Mesenchymal stem cell (in vitro differentiated cells and primary cell): ENCODE measurements at regions not wholly inside any gene's neighbourhood (a gene's known extent, or its start where the extent isn't known, plus 50 kb on each side); places are given as distances from the start of the nearest gene placed in this dataset.
A peak's percentile ranks its signal among the peaks of the same experiment; 100 is the strongest.

ENCODE experiments used
- DNase-seq: peaks from one replicate; pipeline ENCODE4 v3.0.0-alpha.2; 2013
- H2AFZ ChIP-seq: one replicate; pipeline ENCODE4 v1.6.1; 2013; ENCODE audit warnings: low read depth, mild to moderate bottlenecking, control low read depth, inconsistent platforms, low read length, moderate library complexity
- H2AK5ac ChIP-seq: 2 replicates; pipeline ENCODE4 v1.6.1; 2013; ENCODE audit warnings: low read length, moderate library complexity, mild to moderate bottlenecking, inconsistent platforms; ENCODE audit not compliant: severe bottlenecking
- H2BK120ac ChIP-seq: one replicate; pipeline ENCODE4 v1.6.1; 2013; ENCODE audit warnings: low read depth, mild to moderate bottlenecking, inconsistent platforms, low read length, moderate library complexity
- H2BK12ac ChIP-seq, 2 experiments: one replicate each; pipeline ENCODE4 v1.6.1; 2013; ENCODE audit warnings: inconsistent platforms in 2 of 2, low read length in 2 of 2, mild to moderate bottlenecking in 2 of 2, moderate library complexity in 2 of 2, control low read depth in 1 of 2
- H2BK15ac ChIP-seq: one replicate; pipeline ENCODE4 v1.6.1; 2013; ENCODE audit warnings: mild to moderate bottlenecking, low read depth, inconsistent platforms; ENCODE audit not compliant: poor library complexity, severe bottlenecking
- H2BK5ac ChIP-seq: 2 replicates; pipeline ENCODE4 v1.6.1; 2013; ENCODE audit warnings: low read depth, mild to moderate bottlenecking, low read length, control low read depth, inconsistent platforms; ENCODE audit not compliant: poor library complexity, severe bottlenecking
- H3K14ac ChIP-seq, 2 experiments: one replicate each; pipeline ENCODE4 v1.6.1; 2013; ENCODE audit warnings: inconsistent platforms in 2 of 2, low read length in 2 of 2, control low read depth in 1 of 2, mild to moderate bottlenecking in 1 of 2, moderate library complexity in 1 of 2
- H3K18ac ChIP-seq, 2 experiments: one replicate each; pipeline ENCODE4 v1.6.1; 2013; ENCODE audit warnings: inconsistent platforms in 2 of 2, low read length in 2 of 2, control low read depth in 1 of 2, low read depth in 1 of 2, mild to moderate bottlenecking in 1 of 2
- H3K23ac ChIP-seq, 2 experiments: one replicate each; pipeline ENCODE4 v1.6.1; 2013; ENCODE audit warnings: inconsistent platforms in 2 of 2, low read length in 2 of 2, mild to moderate bottlenecking in 2 of 2, moderate library complexity in 2 of 2, control low read depth in 1 of 2
- H3K27ac ChIP-seq: 2 replicates; pipeline ENCODE4 v1.5.1; 2013; ENCODE audit warnings: mild to moderate bottlenecking, moderate library complexity, low read length, control low read depth, inconsistent platforms; ENCODE audit not compliant: poor library complexity, severe bottlenecking
- H3K27me3 ChIP-seq, 2 experiments: 2 replicates each; pipeline versions ENCODE4 v1.6.1 to v1.7.0; 2013; ENCODE audit warnings: low read length in 2 of 2, mild to moderate bottlenecking in 2 of 2, moderate library complexity in 2 of 2, control low read depth in 1 of 2, inconsistent platforms in 1 of 2; ENCODE audit not compliant: control insufficient read depth in 1 of 2, insufficient read depth in 1 of 2
- H3K36me3 ChIP-seq, 2 experiments: 2 replicates each; pipeline versions ENCODE4 v1.6.1 to v1.7.0; 2013; ENCODE audit warnings: low read length in 2 of 2, control low read depth in 1 of 2, inconsistent platforms in 1 of 2, low read depth in 1 of 2, mild to moderate bottlenecking in 1 of 2; ENCODE audit not compliant: insufficient read depth in 2 of 2, control insufficient read depth in 1 of 2
- H3K4ac ChIP-seq, 2 experiments: one replicate each; pipeline ENCODE4 v1.6.1; 2013; ENCODE audit warnings: inconsistent platforms in 2 of 2, low read length in 2 of 2, mild to moderate bottlenecking in 2 of 2, moderate library complexity in 2 of 2, control low read depth in 1 of 2, low read depth in 1 of 2
- H3K4me1 ChIP-seq: 2 replicates; pipeline ENCODE4 v1.6.1; 2013; ENCODE audit warnings: low read depth, low read length, control low read depth; ENCODE audit not compliant: control insufficient read depth, insufficient read depth
- H3K4me2 ChIP-seq: 2 replicates; pipeline ENCODE4 v1.6.1; 2013; ENCODE audit warnings: low read length, mild to moderate bottlenecking, inconsistent platforms; ENCODE audit not compliant: poor library complexity, severe bottlenecking
- H3K4me3 ChIP-seq, 2 experiments: 2 replicates each; pipeline versions ENCODE4 v1.5.1 to v1.7.0; 2013; ENCODE audit warnings: low read length in 2 of 2, mild to moderate bottlenecking in 2 of 2, control low read depth in 1 of 2, low read depth in 1 of 2; ENCODE audit not compliant: insufficient read depth in 1 of 2
- H3K79me1 ChIP-seq: replicated peaks from 2 replicates; pipeline ENCODE4 v1.6.1; 2013; ENCODE audit warnings: mild to moderate bottlenecking, control low read depth, low read length, inconsistent platforms; ENCODE audit not compliant: poor library complexity, severe bottlenecking
- H3K9ac ChIP-seq: 2 replicates; pipeline ENCODE4 v1.7.0; 2013; ENCODE audit warnings: mild to moderate bottlenecking, low read length, moderate library complexity
- H3K9me3 ChIP-seq: 2 replicates; pipeline ENCODE4 v1.7.0; 2013; ENCODE audit warnings: mild to moderate bottlenecking, low read length; ENCODE audit not compliant: control insufficient read depth
- H4K8ac ChIP-seq: one replicate; pipeline ENCODE4 v1.6.1; 2013; ENCODE audit warnings: inconsistent platforms, mild to moderate bottlenecking, low read length, moderate library complexity
- H4K91ac ChIP-seq: one replicate; pipeline ENCODE4 v1.6.1; 2013; ENCODE audit warnings: mild to moderate bottlenecking, low read length, inconsistent platforms
- WGBS: methylation state at CpG from one replicate; pipeline ENCODE4 v1.1.7; 2013; ENCODE audit warnings: mixed read lengths; 5-methylcytosine and 5-hydroxymethylcytosine counted together

DNA sequence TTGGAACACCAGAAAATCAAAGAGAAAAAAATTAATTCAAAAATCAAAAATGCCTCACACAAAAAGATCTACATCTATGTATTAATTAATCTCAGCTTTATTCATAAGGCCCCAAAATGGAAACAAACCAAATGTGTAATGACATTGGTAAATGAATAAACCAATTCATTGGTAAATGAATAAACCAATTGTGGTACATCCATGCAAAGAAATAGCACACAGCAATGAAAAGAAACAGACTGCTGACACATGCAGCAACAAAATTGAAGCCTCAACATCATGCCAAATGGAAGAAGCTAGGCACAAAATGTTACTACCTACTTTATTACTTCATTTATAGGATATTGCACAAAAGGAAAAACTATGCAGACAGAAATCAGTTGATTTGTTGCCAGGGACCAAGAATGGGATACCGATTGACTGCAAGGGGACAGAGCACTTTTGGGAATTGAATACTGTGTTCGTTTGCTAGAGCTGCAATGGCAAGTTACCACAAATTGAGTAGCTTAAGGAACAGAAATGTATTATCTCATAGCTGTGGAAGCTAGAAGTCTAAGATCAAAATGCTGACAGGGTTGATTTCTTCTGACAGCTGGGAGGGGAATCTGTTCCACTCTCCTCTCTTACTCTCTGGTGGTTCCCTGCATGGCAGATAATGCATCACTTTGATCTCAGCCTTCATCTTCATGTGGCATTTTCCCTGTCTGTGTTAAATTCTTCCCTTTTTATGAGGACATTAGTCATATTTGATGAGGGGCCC, 252.8 kb downstream of the RFC3 start:
- H2BK120ac ChIP-seq, result no peak overlapping the region
- no peak overlapping the region for H2BK15ac ChIP-seq
- no peaks in the 10 kb centered on the region for H3K36me3 ChIP-seq
- H3K9ac ChIP-seq, result no peak overlapping the region
- H4K91ac ChIP-seq, result no peak overlapping the region
- no peaks in the 10 kb centered on the region for H3K9me3 ChIP-seq
- no peak overlapping the region for H3K27ac ChIP-seq
- 91% methylated on average over 2 of the region's 2 CpGs for WGBS
- H3K27me3 ChIP-seq, result no peaks in the 10 kb centered on the region
- H3K4me3 ChIP-seq, result no peak overlapping the region
- H3K4me2 ChIP-seq, result no peak overlapping the region
- H2BK5ac ChIP-seq, result no peak overlapping the region
- no peaks in the 10 kb centered on the region for H3K4me1 ChIP-seq
- no peak overlapping the region for H3K14ac ChIP-seq
- H3K79me1 ChIP-seq, result no peaks in the 10 kb centered on the region
- H2AK5ac ChIP-seq, result no peak overlapping the region
- no peak overlapping the region for H3K23ac ChIP-seq
- no peak overlapping the region for H3K4ac ChIP-seq
- H3K18ac ChIP-seq, result no peak overlapping the region
- no peak overlapping the region for H4K8ac ChIP-seq
- no peak for DNase-seq
- no peak overlapping the region for H2AFZ ChIP-seq
- H2BK12ac ChIP-seq, result no peak overlapping the region

DNA sequence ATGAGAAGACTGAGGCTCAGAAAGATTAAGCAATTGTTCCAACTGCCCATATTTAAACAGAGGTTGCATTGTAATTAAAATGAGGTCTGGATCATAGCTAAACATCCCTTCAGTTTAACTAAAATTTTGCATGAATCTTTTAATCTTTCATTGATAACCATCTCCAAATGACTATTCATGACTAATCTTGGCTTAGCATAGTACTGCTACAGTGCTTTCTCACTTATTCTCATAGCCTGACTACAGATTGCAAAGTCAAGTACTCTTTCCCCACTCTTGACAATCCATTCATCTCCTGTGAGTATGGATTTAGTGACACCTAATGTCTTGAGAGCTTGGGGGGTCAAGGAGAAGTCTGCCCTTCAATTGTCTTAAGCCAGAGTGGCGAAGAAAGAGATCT, 258.4 kb downstream of the RFC3 start:
- H2AK5ac ChIP-seq, result no peak overlapping the region
- H2BK120ac ChIP-seq, result no peak overlapping the region
- no peaks in the 10 kb centered on the region for H3K9me3 ChIP-seq
- H3K4me1 ChIP-seq, result no peaks in the 10 kb centered on the region
- no peak overlapping the region for H3K4ac ChIP-seq
- H3K4me3 ChIP-seq, result no peak overlapping the region
- H3K36me3 ChIP-seq, result no peaks in the 10 kb centered on the region
- WGBS, result 89% methylated on average over 1 of the region's 1 CpG
- no peak overlapping the region for H4K91ac ChIP-seq
- H3K18ac ChIP-seq, result no peak overlapping the region
- H3K9ac ChIP-seq, result no peak overlapping the region
- H4K8ac ChIP-seq, result no peak overlapping the region
- no peak overlapping the region for H3K4me2 ChIP-seq
- no peak overlapping the region for H2BK12ac ChIP-seq
- peak; percentile 29 for DNase-seq
- H3K79me1 ChIP-seq, result no peaks in the 10 kb centered on the region
- no peak overlapping the region for H3K14ac ChIP-seq
- H3K23ac ChIP-seq, result no peak overlapping the region
- H2AFZ ChIP-seq, result no peak overlapping the region
- no peak overlapping the region for H3K27ac ChIP-seq
- H2BK5ac ChIP-seq, result no peak overlapping the region
- no peaks in the 10 kb centered on the region for H3K27me3 ChIP-seq
- H2BK15ac ChIP-seq, result no peak overlapping the region

DNA sequence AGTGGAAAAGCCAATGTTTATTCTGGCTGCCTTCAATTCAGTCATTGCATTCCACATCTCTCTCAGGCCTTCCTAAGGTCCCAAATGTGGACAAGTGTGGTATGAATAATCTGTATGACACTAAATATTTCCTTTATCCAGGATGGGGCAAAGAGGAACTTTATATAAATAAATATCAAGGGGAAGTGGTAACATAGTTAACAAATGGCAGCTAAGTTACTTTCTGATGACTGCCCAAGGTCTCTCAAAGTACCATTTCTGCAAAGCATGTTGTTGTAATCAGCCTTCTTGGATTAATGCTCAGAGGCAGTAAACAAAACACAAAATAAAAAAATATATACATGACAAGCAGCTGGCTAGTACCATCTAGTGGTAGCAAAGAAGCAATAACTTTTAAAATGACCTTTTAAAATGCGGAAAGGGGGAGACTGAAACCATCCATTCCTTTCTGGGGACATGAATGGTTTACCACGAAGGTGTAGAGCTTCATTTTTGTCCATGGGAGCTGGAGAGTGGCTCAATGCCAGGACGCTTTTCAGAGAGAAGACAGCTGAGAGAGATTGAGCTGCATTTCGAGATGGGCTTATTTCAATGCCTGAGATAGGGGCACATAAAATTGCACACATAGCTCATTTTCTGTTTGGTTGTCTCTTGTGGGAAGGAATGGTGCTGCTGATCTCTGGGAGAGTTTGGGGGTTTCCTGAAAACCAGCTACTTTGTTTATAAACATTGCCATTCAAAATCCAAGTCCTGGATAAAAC, 259.2 kb downstream of the RFC3 start:
- no peaks in the 10 kb centered on the region for H3K4me1 ChIP-seq
- no peak overlapping the region for H3K18ac ChIP-seq
- H2BK5ac ChIP-seq, result no peak overlapping the region
- no peak overlapping the region for H3K23ac ChIP-seq
- H2BK12ac ChIP-seq, result no peak overlapping the region
- no peak overlapping the region for H4K8ac ChIP-seq
- peak; percentile 53 for DNase-seq
- H2BK120ac ChIP-seq, result no peak overlapping the region
- H3K27me3 ChIP-seq, result no peaks in the 10 kb centered on the region
- peak overlapping the region; percentile 41 for H3K9ac ChIP-seq
- WGBS, result 38% methylated on average over 4 of the region's 4 CpGs
- no peaks in the 10 kb centered on the region for H3K36me3 ChIP-seq
- no peak overlapping the region for H2BK15ac ChIP-seq
- H3K79me1 ChIP-seq, result no peaks in the 10 kb centered on the region
- no peak overlapping the region for H4K91ac ChIP-seq
- H3K9me3 ChIP-seq, result no peaks in the 10 kb centered on the region
- no peak overlapping the region for H3K4ac ChIP-seq
- no peak overlapping the region for H2AFZ ChIP-seq
- H3K4me3 ChIP-seq, result no peak overlapping the region
- H3K27ac ChIP-seq, result no peak overlapping the region
- H3K14ac ChIP-seq, result no peak overlapping the region
- no peak overlapping the region for H3K4me2 ChIP-seq
- no peak overlapping the region for H2AK5ac ChIP-seq

DNA sequence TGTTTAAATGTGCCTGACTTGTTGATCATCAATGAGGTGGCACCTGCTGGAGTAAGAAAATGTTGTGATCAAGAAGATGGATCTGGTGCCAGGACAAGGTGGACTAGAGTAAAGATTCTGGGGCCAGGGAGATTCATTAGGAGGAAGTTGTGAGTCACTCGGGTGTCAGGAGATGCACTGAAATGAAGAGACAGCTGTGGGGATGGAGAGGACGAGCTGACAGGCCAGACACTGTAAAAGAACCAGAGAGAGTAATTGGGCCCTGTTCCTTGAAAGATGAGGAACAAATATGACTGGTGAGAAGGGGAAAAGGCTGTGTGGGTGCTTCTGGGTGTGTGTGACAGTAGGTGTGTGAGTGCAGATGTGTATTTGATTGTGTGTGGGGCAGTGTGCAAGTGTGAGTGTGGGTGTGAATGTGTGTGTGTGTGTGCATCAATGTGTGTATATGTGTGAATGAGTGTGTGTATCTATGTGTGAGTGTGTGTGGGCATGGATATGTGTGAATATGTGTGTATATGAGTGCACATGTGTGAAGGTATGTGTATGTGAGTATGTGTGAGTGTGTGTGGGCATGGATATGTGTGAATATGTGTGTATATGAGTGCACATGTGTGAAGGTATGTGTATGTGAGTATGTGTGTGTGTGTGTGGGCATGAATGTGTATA, 260.5 kb downstream of the RFC3 start:
- no peak overlapping the region for H3K9ac ChIP-seq
- no peak overlapping the region for H2AFZ ChIP-seq

More for the DNA sequence above, 260.5 kb downstream of the RFC3 start:
- Histone ChIP-seq H3K9me3 (no peaks in the 10 kb centered on the region), H3K27ac (no peak overlapping the region), H3K4ac (no peak overlapping the region), H2BK12ac (no peak overlapping the region), H3K4me3 (no peak overlapping the region), H3K4me1 (no peaks in the 10 kb centered on the region), H3K79me1 (no peaks in the 10 kb centered on the region), H2BK5ac (no peak overlapping the region), H3K18ac (peak overlapping the region in 1 of 2 experiments; percentile 13), H3K4me2 (no peak overlapping the region), H2AK5ac (no peak overlapping the region), H3K36me3 (no peaks in the 10 kb centered on the region), H3K23ac (no peak overlapping the region), H4K91ac (no peak overlapping the region), H3K27me3 (no peaks in the 10 kb centered on the region), H2BK120ac (no peak overlapping the region), H4K8ac (no peak overlapping the region), H3K14ac (peak overlapping the region in 1 of 2 experiments; percentile 14), H2BK15ac (no peak overlapping the region)
- DNase-seq, result peak; percentile 5
- WGBS, result 27% methylated on average over 2 of the region's 2 CpGs
